ENCODE measurements at regions not wholly inside any gene's neighbourhood (a gene's known extent, or its start where the extent isn't known, plus 50 kb on each side); places are given as distances from the start of the nearest gene placed in this dataset.

GRCh38 chr20:48098866-48099265 lies 313.6 kb upstream of the SULF2 start:
- TF ChIP-seq, protein P1, sequence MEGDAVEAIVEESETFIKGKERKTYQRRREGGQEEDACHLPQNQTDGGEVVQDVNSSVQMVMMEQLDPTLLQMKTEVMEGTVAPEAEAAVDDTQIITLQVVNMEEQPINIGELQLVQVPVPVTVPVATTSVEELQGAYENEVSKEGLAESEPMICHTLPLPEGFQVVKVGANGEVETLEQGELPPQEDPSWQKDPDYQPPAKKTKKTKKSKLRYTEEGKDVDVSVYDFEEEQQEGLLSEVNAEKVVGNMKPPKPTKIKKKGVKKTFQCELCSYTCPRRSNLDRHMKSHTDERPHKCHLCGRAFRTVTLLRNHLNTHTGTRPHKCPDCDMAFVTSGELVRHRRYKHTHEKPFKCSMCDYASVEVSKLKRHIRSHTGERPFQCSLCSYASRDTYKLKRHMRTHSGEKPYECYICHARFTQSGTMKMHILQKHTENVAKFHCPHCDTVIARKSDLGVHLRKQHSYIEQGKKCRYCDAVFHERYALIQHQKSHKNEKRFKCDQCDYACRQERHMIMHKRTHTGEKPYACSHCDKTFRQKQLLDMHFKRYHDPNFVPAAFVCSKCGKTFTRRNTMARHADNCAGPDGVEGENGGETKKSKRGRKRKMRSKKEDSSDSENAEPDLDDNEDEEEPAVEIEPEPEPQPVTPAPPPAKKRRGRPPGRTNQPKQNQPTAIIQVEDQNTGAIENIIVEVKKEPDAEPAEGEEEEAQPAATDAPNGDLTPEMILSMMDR (IDR thresholded peaks at IDR 0.05): no peak
- no peak for TF ChIP-seq POLR2A (IDR thresholded peaks at IDR 0.05)
